GM18507 (cell line): ENCODE measurements at regions not wholly inside any gene's neighbourhood (a gene's known extent, or its start where the extent isn't known, plus 50 kb on each side); places are given as distances from the start of the nearest gene placed in this dataset.

ENCODE experiments used
- DNase-seq: peaks from one replicate; pipeline ENCODE4 v3.0.0; 2011; ENCODE audit warnings: low read depth; ENCODE audit not compliant: insufficient read length; ENCODE audit errors: extremely low spot score
- FAIRE-seq: peaks from 2 replicates; lab custom pipeline; 2011; peaks lifted over from hg19 to GRCh38; lab: Jason Lieb, UNC

DNA sequence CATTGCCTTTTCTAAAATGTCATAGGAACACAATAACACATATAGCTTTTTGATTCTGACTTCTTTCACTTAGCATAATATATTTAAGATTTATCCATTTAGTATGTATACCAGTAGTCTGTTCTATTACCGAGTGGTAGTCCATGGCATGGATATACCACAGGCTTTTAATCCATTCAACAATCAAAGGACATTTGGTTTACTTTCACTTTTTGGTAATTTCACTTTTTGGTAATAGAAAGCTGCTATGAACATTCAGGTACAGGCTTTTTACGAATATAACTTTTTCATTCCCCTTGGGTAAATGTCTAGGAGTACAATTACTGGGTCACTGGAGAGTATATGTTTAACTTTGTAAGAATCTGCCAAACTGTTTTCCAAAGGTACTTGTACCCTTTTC is 100.7 kb upstream of the PRICKLE1 start:
- DNase-seq (no peak), FAIRE-seq (no peak)

DNA sequence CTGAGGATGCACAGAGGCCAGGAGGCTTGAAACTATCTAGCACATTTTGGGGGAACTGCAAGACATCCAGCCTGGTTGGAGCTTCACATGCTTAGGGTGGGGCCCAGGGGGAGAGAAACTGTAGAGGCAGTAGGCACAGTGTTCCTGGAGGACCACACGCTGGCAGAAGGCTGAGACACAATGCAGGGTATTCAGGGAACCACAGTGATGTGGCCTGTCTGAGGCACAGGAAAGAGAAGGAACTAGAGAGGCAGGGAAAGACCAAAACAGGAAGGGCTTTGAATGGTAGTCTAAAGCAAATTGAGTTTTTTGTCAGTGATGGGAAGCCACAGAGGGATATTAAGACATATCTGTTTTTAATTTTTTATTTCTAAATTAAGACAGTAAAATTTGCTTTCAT is 100.2 kb upstream of the PRICKLE1 start:
- FAIRE-seq (no peak), DNase-seq (no peak)

DNA sequence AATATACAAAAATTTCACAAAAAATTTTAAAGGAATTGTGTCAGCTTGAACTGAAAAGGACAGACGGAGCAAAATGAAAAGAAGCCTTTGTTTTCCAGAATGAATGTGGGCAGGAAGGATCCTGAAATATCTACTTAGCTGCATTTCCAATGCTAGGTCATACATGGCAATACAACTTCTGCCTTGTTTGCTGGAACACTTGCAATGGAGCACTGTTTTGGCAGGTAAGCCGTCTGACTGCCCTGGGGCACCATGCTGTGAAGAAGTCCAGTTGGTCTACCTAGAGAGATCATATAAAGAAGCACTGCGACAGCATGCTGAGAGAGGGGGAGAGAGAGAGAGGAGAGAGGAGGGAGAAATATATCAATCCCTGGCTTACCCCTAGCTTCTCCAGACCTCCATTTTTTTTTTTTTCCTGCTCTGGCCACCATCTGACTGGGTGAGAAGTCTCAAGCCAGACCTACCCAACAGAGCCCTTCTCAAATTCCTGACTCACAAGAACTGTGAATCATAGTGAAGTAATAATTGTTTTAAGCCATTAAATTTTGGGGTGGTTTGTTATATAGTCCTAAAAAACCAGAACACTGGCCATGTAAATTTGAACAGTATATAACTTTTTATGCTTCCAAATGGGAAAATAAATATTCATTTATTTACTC is 97.1 kb upstream of the PRICKLE1 start:
- DNase-seq = no peak
- no peak for FAIRE-seq

DNA sequence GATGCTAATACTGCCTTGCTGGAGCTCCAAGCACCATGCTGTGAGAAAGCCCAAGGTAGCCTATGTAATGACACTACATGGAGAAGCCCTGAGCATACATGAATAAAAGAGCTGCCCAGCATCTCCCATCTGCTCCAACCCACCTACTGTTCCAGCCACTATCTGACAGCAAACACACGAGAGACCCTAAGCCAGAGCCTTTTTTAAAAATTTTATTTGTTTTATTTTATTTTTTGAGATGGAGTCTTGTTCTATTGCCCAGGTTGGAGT is 95.2 kb upstream of the PRICKLE1 start:
- DNase-seq (no peak), FAIRE-seq (no peak)

DNA sequence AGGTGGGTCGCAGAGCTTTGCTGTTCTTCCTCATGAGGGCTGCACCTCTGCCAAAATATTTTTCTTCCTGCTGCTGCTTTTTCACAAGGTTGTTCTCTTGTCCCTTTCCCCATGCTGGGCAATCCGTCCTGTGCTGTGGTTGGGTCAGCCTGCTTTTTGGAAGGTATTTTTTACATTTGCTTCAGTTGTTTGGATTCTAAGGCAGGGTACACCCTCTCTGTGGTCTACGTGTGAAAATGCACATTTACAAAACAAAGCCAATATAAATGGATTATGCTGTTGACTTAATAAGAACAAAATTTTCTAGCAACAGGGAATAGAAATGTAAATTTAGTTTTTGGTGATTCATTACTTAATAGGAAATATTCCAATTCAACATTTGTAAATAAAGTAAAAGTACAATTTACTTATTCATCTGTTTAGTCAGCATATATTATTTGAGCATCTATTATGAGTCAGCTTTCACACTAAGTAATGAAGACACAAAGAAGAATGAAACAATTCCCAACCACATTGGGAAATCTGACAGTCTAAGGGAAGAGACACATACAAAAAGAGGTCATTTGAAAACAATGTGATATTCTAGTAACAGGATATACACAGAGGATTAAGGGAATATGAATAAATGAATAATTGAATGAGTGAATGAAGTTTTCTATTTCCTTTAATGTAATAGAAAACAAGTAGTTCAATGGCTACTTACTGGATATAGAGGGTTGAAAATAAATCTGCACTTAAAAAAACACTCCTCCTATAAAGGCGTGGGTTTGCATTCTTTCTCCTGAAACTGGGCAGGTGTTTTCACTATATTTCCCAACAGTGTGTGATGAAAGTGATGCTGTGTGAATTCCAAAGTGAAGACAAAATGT is 94.6 kb upstream of the PRICKLE1 start:
- DNase-seq (no peak), FAIRE-seq (no peak)

DNA sequence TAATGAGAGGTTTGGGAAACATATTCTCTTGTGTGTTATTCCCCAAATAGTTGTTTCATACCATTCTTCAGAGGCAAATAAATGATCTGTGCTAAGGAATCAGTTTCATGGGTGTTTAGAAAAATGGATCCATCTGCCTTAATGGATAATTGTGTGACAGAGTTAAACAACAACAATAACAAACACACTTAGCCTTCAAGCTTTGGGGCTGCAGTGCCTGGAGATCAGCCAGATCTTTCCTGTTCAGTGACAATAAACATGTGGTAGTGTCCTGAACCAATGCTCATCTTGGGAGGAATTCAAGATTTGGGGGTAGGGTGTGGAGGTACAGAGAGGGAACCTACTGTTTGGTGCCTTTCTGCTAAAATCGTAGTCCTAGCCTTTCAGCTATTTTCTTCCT is 93.7 kb upstream of the PRICKLE1 start:
- DNase-seq (no peak), FAIRE-seq (no peak)

DNA sequence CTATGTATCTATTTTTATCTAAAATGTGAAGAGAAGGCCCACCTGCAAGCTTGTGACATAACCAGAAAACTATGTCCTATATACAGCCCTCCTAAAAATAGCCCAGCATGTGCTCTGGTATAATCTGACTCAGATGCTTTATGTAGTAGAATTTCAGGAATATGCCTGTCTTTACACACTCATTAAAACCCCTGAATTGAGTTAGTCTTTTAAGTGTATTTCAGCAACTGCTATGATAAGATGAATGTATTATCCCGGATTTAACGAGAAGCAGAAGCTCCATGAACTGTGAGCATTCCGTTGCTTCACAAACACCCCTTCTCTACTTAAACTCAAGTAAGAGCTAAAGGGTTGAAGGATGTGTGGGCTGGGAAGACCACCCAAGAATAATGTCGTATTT is 89.9 kb upstream of the PRICKLE1 start:
- no peak for FAIRE-seq

DNA sequence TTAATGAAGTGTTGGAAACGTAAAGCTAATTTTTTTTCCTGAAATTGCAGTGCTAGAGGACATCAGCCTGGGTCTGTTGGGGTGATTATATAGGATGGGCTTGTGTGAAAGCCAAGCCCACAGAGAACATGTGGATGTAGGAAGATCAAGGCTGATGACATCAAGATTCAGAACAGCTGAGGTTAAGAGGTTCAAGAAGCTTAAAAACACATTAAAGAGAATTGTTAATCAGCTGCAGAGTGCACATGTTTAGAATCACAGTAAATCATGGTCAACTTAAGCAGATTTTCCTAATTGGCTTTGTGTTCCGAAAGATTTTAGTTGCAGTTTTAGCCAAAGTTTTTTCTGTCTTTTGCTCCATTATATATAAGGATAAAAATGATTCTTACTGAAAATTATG is 87.9 kb upstream of the PRICKLE1 start:
- no peak for DNase-seq
- no peak for FAIRE-seq

More for the DNA sequence above, 89.9 kb upstream of the PRICKLE1 start:
- no peak for DNase-seq

DNA sequence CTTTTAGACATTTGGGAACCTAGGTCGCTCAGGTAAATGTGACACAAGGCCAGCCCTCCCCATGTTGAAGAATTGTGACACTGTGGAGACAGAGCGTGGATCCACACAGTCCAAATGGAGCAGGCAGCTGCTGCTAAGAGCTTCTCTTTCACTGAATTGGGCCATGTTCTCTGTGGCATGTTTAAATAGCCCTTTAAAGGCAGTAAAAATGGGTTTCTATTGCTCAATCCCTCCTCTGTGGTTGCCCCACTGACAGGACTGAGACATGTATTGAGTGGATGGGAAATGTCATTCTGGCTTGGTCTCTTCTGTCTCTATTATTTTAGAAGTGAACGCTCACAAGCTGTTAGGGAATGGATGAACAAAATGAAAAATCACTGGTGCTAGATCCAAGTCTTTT is 84.0 kb upstream of the PRICKLE1 start:
- DNase-seq (no peak), FAIRE-seq (no peak)

DNA sequence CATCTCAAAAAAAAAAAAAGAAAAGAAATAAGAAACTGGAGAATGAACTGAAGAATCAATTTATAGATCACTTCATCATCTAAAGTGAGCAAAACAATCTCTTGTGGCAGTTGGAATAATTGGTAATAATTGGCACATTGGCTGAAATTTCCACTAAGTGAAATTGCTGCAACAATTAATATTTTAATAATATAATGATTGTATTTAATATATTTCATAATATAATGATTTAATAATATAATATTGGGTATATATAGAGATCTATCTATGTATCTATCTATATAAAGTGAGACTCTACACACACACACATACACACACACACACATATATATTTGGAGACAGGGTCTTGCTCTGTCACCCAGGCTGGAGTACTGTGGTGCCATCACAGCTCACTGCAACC is 81.2 kb upstream of the PRICKLE1 start:
- no peak for DNase-seq
- no peak for FAIRE-seq

DNA sequence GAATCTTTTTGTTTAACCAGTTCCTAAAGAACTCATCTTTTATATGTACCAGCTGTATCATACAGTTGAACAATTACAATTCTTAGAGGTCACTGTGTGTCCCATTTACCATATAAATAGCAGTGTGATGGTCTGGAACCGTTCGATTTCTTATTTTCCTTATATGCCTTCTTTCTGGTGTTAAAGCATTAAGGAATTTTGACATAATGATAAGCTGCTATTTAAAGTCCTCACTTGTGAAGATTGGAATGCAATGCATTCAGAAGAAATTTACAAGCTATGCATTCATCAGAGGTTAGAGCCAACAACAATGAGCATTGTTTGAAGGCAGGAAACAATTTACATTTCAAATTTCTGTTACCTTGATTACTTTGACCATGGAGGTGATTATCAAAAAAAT is 80.0 kb upstream of the PRICKLE1 start:
- FAIRE-seq (no peak), DNase-seq (no peak)

DNA sequence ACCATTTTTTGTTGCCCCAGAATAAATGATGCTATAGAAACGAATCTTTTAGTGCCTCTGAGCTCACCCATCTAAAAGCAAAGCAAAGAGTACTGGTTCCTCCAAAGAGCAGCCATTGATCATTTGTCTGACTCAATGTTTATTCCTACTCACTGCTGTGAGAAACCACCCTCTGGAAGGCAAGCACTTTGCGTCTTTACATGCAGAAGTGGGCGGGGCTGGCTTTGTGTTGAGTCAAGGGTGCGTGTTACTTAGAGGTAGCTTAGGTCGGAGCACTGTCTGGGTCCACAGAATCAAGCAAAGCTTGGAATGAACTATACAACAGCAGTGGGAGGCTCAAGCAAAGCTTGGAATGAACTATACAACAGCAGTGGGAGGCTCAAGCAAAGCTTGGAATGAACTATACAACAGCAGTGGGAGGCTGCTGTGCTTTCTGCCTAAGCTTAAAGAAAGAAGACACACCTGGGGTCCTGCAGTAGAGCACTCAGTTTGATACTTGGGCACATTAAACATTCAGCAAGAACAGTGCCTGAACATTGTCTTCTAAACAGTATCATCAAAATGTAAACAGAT is 77.2 kb upstream of the PRICKLE1 start:
- FAIRE-seq (no peak), DNase-seq (no peak)

DNA sequence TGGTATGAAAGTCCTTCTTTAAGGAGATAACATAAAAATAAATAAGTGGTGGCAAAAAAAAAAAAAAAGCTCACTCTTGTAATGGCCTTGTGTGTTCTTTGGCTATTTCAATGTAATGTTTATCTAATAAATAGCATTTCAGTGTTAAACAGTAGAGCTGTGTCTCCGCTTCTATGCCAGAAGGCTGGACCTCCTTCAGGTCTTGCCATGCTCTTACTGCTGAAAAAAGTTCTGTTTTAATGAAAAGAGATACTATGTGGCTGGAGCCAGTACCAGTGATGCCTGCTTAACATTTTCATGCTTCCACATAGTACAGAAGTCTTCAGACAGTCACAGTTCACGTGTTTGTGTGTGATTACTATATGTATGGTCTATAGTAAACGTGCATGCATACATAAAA is 74.1 kb upstream of the PRICKLE1 start:
- FAIRE-seq (no peak), DNase-seq (no peak)

DNA sequence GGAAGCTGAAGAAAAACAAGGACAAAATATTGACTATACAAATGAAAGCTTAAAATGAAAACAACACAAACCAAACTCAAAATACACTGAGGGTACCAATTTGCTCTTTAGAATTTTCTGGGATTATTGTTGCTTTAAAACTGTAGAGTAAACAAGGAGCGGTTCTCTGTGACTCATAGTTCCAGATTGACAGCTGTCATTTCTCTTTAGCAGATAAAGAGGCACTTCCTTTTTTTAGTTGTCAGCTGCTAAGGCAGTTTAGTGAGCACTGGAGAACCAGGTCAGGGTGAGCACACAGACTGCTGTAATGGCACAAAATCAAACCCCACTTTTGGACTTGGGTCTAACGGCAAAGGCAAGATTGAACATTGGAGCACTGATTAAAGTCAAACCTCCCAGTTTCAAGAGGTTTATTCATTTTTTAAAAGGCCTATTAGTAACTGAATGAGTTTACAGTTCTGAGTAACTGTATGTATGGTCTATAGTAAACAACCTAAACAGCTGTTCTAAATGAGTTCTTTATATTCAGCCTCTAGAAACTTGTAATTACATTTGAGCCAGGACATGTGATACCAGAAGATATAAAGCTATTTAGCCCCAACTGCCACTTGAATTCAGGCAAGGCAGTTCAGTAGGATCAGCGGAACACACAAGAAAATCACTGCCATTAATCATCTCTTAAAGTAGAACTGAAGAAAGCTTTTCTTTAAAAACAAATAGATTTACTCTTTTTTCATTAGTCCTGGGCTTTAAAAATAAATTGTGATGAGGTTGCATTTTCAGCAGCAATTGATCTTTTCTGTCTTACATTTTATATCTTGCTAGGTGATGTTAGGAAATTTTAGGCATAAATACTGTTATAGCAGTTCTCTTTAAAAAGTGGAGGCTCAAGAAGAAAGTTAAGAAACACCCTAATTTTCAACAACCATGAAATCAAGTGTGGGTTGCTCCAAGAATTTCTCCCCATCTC is 71.7 kb upstream of the PRICKLE1 start:
- DNase-seq (no peak), FAIRE-seq (no peak)

DNA sequence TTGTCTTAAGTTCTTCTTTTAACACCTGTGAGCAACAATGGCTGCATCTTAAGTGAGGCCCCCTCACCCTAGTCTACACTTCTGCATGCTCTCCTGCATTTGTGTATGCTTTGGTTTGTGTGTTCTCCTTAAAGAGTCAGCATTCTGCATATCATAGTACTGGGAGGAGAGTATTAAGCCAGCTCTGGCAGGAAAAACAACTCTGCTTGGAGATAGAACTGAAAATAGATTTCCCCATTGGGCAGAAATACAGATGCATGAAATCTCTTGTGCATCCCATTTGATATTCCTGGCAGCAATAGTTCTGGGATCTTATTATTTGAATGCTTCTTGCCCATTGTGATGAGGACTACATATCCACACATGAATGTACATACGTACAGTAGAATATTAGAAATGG is 70.6 kb upstream of the PRICKLE1 start:
- FAIRE-seq = no peak

DNA sequence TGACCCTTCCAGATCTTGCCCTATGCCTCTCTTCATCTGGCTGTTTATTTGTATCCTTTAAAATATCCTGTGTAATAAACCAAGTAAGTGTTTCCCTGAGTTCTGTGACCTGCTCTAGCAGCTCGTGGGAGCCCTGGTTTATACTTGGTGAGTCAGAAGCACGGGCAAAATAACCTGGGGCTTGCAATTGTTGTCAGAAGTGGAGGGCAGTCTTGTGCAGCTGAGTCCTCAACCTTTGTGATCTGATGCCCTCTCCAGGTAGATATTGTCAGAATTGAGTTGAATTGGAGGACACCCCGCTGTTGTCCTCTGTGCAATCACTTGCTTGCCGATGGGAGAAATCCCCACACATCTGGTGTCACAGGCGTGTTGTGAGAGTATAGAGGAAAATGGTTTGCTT is 62.5 kb upstream of the PRICKLE1 start:
- DNase-seq = no peak
- no peak for FAIRE-seq

More for the DNA sequence above, 70.6 kb upstream of the PRICKLE1 start:
- no peak for DNase-seq

DNA sequence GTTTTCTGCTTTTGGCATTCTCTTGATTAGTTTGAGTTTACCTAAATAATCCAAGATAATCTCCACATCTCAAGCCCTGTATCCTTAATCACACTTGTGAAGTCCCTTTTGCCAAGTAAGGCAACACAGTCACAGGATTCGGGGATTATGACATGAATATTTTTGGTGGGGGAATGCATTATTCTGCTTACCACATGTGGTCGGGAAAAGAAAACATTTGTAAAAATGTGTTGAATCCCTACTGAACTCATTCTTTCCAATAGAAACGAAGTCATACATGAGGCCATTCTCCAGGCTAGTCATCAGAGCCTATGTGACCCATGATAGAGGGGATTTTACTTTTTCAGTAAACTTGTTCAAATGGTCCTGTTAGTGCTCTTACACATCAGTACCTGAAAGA is 58.5 kb upstream of the PRICKLE1 start:
- no peak for FAIRE-seq

DNA sequence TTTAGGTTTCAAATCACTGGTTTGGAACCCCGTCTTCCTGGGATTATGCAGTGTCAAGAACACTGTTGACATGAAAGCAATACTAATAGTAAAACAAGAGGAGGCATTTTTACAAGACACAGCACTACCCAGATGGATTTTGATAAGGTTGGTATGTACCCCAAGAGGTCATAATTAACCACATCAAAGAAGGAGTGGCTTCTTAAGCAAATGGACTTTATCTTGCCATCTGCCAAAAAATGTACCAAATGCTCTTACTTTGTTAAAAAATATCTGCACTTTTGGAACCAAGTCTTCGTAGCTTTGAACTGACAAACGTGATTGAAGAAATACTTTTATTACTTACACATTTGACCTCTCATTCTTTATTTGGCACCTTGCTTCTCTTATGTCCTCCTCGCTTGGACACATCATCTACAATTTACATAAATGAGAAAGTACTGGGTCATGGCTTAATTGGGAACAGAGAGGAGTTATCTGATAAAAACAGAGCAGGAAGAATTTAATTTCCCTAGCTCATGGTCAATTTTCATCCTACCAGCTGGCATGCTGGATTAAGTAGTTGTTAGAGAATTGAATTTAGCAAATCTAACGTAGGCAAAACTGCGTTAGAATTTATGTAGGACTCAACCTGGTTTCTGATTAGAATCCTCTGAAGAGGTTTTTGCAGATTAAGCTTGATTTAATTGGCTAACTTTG is 54.5 kb upstream of the PRICKLE1 start:
- DNase-seq = no peak
- no peak for FAIRE-seq

More for the DNA sequence above, 58.5 kb upstream of the PRICKLE1 start:
- DNase-seq = no peak

DNA sequence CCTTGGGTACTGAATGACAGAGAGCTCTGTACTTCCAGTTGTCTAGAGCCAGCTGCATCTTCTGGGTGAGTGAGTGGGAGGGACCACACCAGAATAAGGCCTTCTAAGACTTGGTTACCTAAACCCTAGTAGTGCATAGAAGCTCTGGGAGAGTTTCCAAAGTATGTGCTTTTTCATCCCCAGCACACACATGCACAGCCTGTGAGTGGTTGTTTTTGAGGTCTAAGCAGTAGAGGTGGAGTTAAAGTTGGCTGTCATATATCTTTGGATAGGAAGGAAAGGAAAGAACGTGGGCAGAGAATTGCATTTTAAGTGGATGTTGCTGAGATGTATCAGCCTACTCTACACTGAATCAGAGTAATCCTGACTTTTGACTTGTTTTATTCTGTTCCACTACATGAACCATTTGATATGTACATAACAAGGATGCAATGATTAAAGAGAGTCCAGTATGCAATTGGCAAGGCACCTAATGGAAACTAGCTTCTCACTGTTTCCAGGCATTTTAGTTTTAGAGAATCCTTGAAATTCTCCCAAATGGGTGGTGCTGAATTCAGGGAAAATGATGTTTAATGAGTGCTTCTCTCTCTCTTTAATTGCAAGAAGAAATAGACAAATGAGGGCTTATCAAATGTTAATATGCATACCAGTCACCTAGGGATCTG is 51.8 kb upstream of the PRICKLE1 start:
- DNase-seq (no peak), FAIRE-seq (no peak)
